Activated CD4-positive, alpha-beta T cell treated with anti-CD3 and anti-CD28 coated beads, Interleukin-2, Interleukin-6, amounts not matched to agents 100 ng/mL and 50 ng/mL, durations not matched to agents 16 hours and 8 hours (primary cell): ENCODE measurements at regions not wholly inside any gene's neighbourhood (a gene's known extent, or its start where the extent isn't known, plus 50 kb on each side); places are given as distances from the start of the nearest gene placed in this dataset.
"Not testable (repeated sequence)": the region's sequence is repeated elsewhere in the genome, so short reads cannot be mapped to it uniquely, and the experiment has no call there.

Experiments used
- DNase-seq: peaks from one replicate; pipeline ENCODE4 v3.0.0-alpha.2; 2020

GRCh38 chr5:51034222-51034901 is 348.9 kb upstream of the ISL1 start:
- no peak for DNase-seq

- DNase-seq: no peak
Observed at GRCh38 chr5:51039424-51040329, 343.6 kb upstream of the ISL1 start.

- no peak for DNase-seq
Observed at GRCh38 chr5:51043745-51044144, 339.5 kb upstream of the ISL1 start.

GRCh38 chr5:51047369-51047768 is 335.9 kb upstream of the ISL1 start:
- no peak for DNase-seq

- DNase-seq: no peak
Observed at GRCh38 chr5:51053361-51053760, 329.9 kb upstream of the ISL1 start.

GRCh38 chr5:51060953-51061352 is 322.3 kb upstream of the ISL1 start:
- no peak for DNase-seq

- DNase-seq: no peak
Observed at GRCh38 chr5:51072937-51073336, 310.3 kb upstream of the ISL1 start.

- DNase-seq: no peak
Observed at GRCh38 chr5:51082741-51083140, 300.5 kb upstream of the ISL1 start.

- no peak for DNase-seq
Observed at GRCh38 chr5:51091816-51092215, 291.4 kb upstream of the ISL1 start.

- DNase-seq: no peak
Observed at GRCh38 chr5:51095486-51095885, 287.8 kb upstream of the ISL1 start.

- DNase-seq: no peak
Observed at GRCh38 chr5:51096859-51097258, 286.4 kb upstream of the ISL1 start.

- no peak for DNase-seq
Observed at GRCh38 chr5:51099173-51099853, 283.9 kb upstream of the ISL1 start.

GRCh38 chr5:51104556-51104955 is 278.7 kb upstream of the ISL1 start:
- DNase-seq: no peak

- no peak for DNase-seq
Observed at GRCh38 chr5:51109786-51110410, 273.4 kb upstream of the ISL1 start.

GRCh38 chr5:51131266-51131665 is 252.0 kb upstream of the ISL1 start:
- DNase-seq: no peak

- no peak for DNase-seq
Observed at GRCh38 chr5:51138164-51138563, 245.1 kb upstream of the ISL1 start.

GRCh38 chr5:51148437-51148836 is 234.8 kb upstream of the ISL1 start:
- DNase-seq: no peak

GRCh38 chr5:51156222-51156621 is 227.0 kb upstream of the ISL1 start:
- DNase-seq: no peak

- DNase-seq: no peak
Observed at GRCh38 chr5:51156838-51157237, 226.4 kb upstream of the ISL1 start.

- DNase-seq: no peak
Observed at GRCh38 chr5:51159164-51159563, 224.1 kb upstream of the ISL1 start.

GRCh38 chr5:51159606-51160005 is 223.6 kb upstream of the ISL1 start:
- no peak for DNase-seq

GRCh38 chr5:51162245-51162644 is 221.0 kb upstream of the ISL1 start:
- DNase-seq: no peak

GRCh38 chr5:51165621-51166020 is 217.6 kb upstream of the ISL1 start:
- DNase-seq: not testable (repeated sequence)
